Keratinocyte (primary cell): ENCODE measurements at regions not wholly inside any gene's neighbourhood (a gene's known extent, or its start where the extent isn't known, plus 50 kb on each side); places are given as distances from the start of the nearest gene placed in this dataset.

Experiments
- DNase-seq: peaks from one replicate; pipeline ENCODE4 v3.0.0-alpha.2; 2011; ENCODE audit warnings: low read depth, missing footprints, low spot score
- FAIRE-seq: peaks from 2 replicates; lab custom pipeline; 2011; peaks lifted over from hg19 to GRCh38; lab: Jason Lieb, UNC
- H2AFZ ChIP-seq: 2 replicates; pipeline ENCODE4 v1.6.0; 2012; ENCODE audit warnings: low read length, control low read depth, inconsistent platforms; ENCODE audit not compliant: control insufficient read depth
- H3K27ac ChIP-seq: 2 replicates; pipeline ENCODE4 v1.5.1; 2011; ENCODE audit warnings: low read length; ENCODE audit not compliant: control insufficient read depth, insufficient read depth
- H3K27me3 ChIP-seq: 3 replicates; pipeline ENCODE4 v1.6.0; 2011; ENCODE audit warnings: low read length; ENCODE audit not compliant: control insufficient read depth, insufficient read depth; ENCODE audit errors: extremely low read depth
- H3K36me3 ChIP-seq, 2 experiments: 2 replicates in 1 of 2; 3 replicates in 1 of 2; pipeline ENCODE4 v1.5.1; 2011; ENCODE audit warnings: low read length in 2 of 2, mild to moderate bottlenecking in 1 of 2; ENCODE audit not compliant: control insufficient read depth in 2 of 2, insufficient read depth in 2 of 2; ENCODE audit errors: extremely low read depth in 1 of 2
- H3K4me1 ChIP-seq: 3 replicates; pipeline ENCODE4 v1.5.1; 2011; ENCODE audit warnings: low read length; ENCODE audit not compliant: control insufficient read depth, insufficient read depth; ENCODE audit errors: extremely low read depth
- H3K4me2 ChIP-seq: 3 replicates; pipeline ENCODE4 v1.6.0; 2011; ENCODE audit warnings: low read depth, low read length; ENCODE audit not compliant: control insufficient read depth, insufficient read depth; ENCODE audit errors: extremely low read depth
- H3K4me3 ChIP-seq, 3 experiments: fragments of 200-600 bp in 1 of 3; sonication (generic) in 1 of 3; 2 replicates in 2 of 3; 3 replicates in 1 of 3; pipeline ENCODE4 v1.5.1; 2011 to 2016; ENCODE audit warnings: low read length in 3 of 3, mild to moderate bottlenecking in 3 of 3, control low read depth in 2 of 3, inconsistent platforms in 1 of 3, low read depth in 1 of 3, mixed read lengths in 1 of 3, mixed run types in 1 of 3, moderate library complexity in 1 of 3; ENCODE audit not compliant: control insufficient read depth in 2 of 3, insufficient read depth in 2 of 3; ENCODE audit errors: extremely low read depth in 1 of 3
- H3K79me2 ChIP-seq: 2 replicates; pipeline ENCODE4 v1.6.0; 2012; ENCODE audit warnings: low read length; ENCODE audit not compliant: control insufficient read depth, insufficient read depth
- H3K9ac ChIP-seq: 3 replicates; pipeline ENCODE4 v1.6.0; 2011; ENCODE audit warnings: low read length; ENCODE audit not compliant: control insufficient read depth, insufficient read depth; ENCODE audit errors: extremely low read depth
- H3K9me1 ChIP-seq: 3 replicates; pipeline ENCODE4 v1.6.0; 2011; ENCODE audit warnings: low read length; ENCODE audit not compliant: control insufficient read depth, insufficient read depth; ENCODE audit errors: extremely low read depth
- H3K9me3 ChIP-seq: 2 replicates; pipeline ENCODE4 v1.5.1; 2012; ENCODE audit warnings: low read depth, low read length; ENCODE audit not compliant: control insufficient read depth
- H4K20me1 ChIP-seq: 3 replicates; pipeline ENCODE4 v1.6.0; 2011; ENCODE audit warnings: low read length; ENCODE audit not compliant: control insufficient read depth, insufficient read depth; ENCODE audit errors: extremely low read depth
- CTCF ChIP-seq, 3 experiments: IDR thresholded peaks in 1 of 3; conservative IDR thresholded peaks in 1 of 3; optimal IDR thresholded peaks in 1 of 3; 2 replicates in 2 of 3; 3 replicates in 1 of 3; pipeline versions ENCODE3 to v1.5.1; 2011; ENCODE audit warnings: low read length in 3 of 3, mild to moderate bottlenecking in 3 of 3, moderate library complexity in 2 of 3, control low read depth in 1 of 3, inconsistent platforms in 1 of 3; ENCODE audit not compliant: insufficient read depth in 2 of 3; ENCODE audit errors: extremely low read depth in 1 of 3
- EZH2 ChIP-seq: IDR thresholded peaks from one replicate; pipeline ENCODE4 v1.6.1; 2012; ENCODE audit warnings: inconsistent platforms, mild to moderate bottlenecking, low read length, moderate library complexity
- dilution Hi-C: fragments of 300-500 bp; cut with MboI; formaldehyde crosslinking; loops from one replicate; pipeline ENCODE4 v1.7.0; 2020; ENCODE audit warnings: low sequenced_read_pairs; ENCODE audit not compliant: extremely low pct_ligation_motif_present

- no peak for FAIRE-seq
- Histone ChIP-seq H3K9ac (no peak overlapping the region), H3K4me1 (no peaks in the 10 kb centered on the region), H3K36me3 (no peaks in the 10 kb centered on the region), H2AFZ (no peak overlapping the region), H3K27ac (no peak overlapping the region), H3K4me2 (no peak overlapping the region), H3K9me3 (no peaks in the 10 kb centered on the region), H3K4me3 (no peak overlapping the region), H4K20me1 (no peaks in the 10 kb centered on the region), H3K9me1 (no peaks in the 10 kb centered on the region), H3K27me3 (no peaks in the 10 kb centered on the region), H3K79me2 (no peaks in the 10 kb centered on the region)
- dilution Hi-C loops = no loop called here
- DNase-seq = no peak
- no peak for TF ChIP-seq CTCF (optimal IDR thresholded peaks at IDR 0.05 in 1 of 3, IDR thresholded peaks at IDR 0.05 in 1 of 3, conservative IDR thresholded peaks at IDR 0.05 in 1 of 3; ENCODE audit: extremely low read depth in 1 of 3, insufficient read depth in 2 of 3, low read length in 3 of 3)
- no peak for TF ChIP-seq EZH2
Measured at GRCh38 chr14:83583201-83583600, 1946.7 kb upstream of the FLRT2 start.

GRCh38 chr14:83594874-83595273 is 1935.1 kb upstream of the FLRT2 start:
- TF ChIP-seq CTCF (optimal IDR thresholded peaks at IDR 0.05 in 1 of 3, IDR thresholded peaks at IDR 0.05 in 1 of 3, conservative IDR thresholded peaks at IDR 0.05 in 1 of 3; ENCODE audit: extremely low read depth in 1 of 3, insufficient read depth in 2 of 3, low read length in 3 of 3) (no peak), EZH2 (no peak)
- Histone ChIP-seq H3K9me1 (no peaks in the 10 kb centered on the region), H3K79me2 (no peaks in the 10 kb centered on the region), H3K4me1 (no peaks in the 10 kb centered on the region), H3K27ac (no peak overlapping the region), H3K36me3 (no peaks in the 10 kb centered on the region), H3K9ac (no peak overlapping the region), H3K27me3 (no peaks in the 10 kb centered on the region), H3K4me2 (no peak overlapping the region), H3K9me3 (no peaks in the 10 kb centered on the region), H2AFZ (no peak overlapping the region), H4K20me1 (no peaks in the 10 kb centered on the region), H3K4me3 (no peak overlapping the region)
- FAIRE-seq = no peak
- DNase-seq = no peak
- dilution Hi-C loops = no loop called here
